H9 (cell line): ENCODE measurements at regions not wholly inside any gene's neighbourhood (a gene's known extent, or its start where the extent isn't known, plus 50 kb on each side); places are given as distances from the start of the nearest gene placed in this dataset.

ENCODE experiments used
- DNase-seq: peaks from one replicate; pipeline ENCODE4 v3.0.0-alpha.2; 2017
- H2AFZ ChIP-seq: one replicate; pipeline ENCODE4 v1.6.1; 2013; ENCODE audit warnings: mild to moderate bottlenecking, low read length, control low read depth, moderate library complexity
- H2AK5ac ChIP-seq: 2 replicates; pipeline ENCODE4 v1.6.1; 2013; ENCODE audit warnings: low read length, control low read depth, mixed read lengths; ENCODE audit not compliant: insufficient read length
- H2BK120ac ChIP-seq: one replicate; pipeline ENCODE4 v1.6.1; 2013; ENCODE audit warnings: low read depth, mild to moderate bottlenecking, low read length, control low read depth, inconsistent platforms; ENCODE audit not compliant: poor library complexity, severe bottlenecking
- H2BK12ac ChIP-seq: 2 replicates; pipeline ENCODE4 v1.6.1; 2013; ENCODE audit warnings: low read length, control low read depth, mixed read lengths, low read depth; ENCODE audit not compliant: insufficient read length
- H2BK15ac ChIP-seq: 2 replicates; pipeline ENCODE4 v1.6.1; 2013; ENCODE audit warnings: low read depth, low read length, control low read depth
- H2BK20ac ChIP-seq: one replicate; pipeline ENCODE4 v1.6.1; 2013; ENCODE audit warnings: low read depth, mild to moderate bottlenecking, low read length, control low read depth, inconsistent platforms; ENCODE audit not compliant: poor library complexity, severe bottlenecking
- H2BK5ac ChIP-seq: 2 replicates; pipeline ENCODE4 v1.6.1; 2013; ENCODE audit warnings: low read length, control low read depth, mixed read lengths; ENCODE audit not compliant: insufficient read length
- H3K14ac ChIP-seq: 2 replicates; pipeline ENCODE4 v1.6.1; 2013; ENCODE audit warnings: low read length, control low read depth; ENCODE audit not compliant: insufficient read depth
- H3K18ac ChIP-seq: 2 replicates; pipeline ENCODE4 v1.6.1; 2013; ENCODE audit warnings: low read depth, mild to moderate bottlenecking, mixed read lengths, low read length, control low read depth; ENCODE audit not compliant: insufficient read length
- H3K23ac ChIP-seq: 2 replicates; pipeline ENCODE4 v1.6.1; 2013; ENCODE audit warnings: low read length, control low read depth, mixed read lengths, low read depth; ENCODE audit not compliant: insufficient read length
- H3K23me2 ChIP-seq: 2 replicates; pipeline ENCODE4 v1.6.1; 2013; ENCODE audit warnings: low read depth, mild to moderate bottlenecking, mixed read lengths, low read length, control low read depth; ENCODE audit not compliant: insufficient read length, poor library complexity, severe bottlenecking
- H3K27ac ChIP-seq: 2 replicates; pipeline ENCODE4 v1.5.1; 2013; ENCODE audit warnings: low read length, control low read depth, mixed read lengths, low read depth; ENCODE audit not compliant: insufficient read length
- H3K27me3 ChIP-seq: 2 replicates; pipeline ENCODE4 v1.6.1; 2013; ENCODE audit warnings: low read length, control low read depth, inconsistent platforms; ENCODE audit not compliant: insufficient read depth
- H3K4ac ChIP-seq: 2 replicates; pipeline ENCODE4 v1.6.1; 2013; ENCODE audit warnings: low read depth, mild to moderate bottlenecking, control low read depth, inconsistent platforms, low read length, moderate library complexity
- H3K4me1 ChIP-seq: 2 replicates; pipeline ENCODE4 v1.6.1; 2013; ENCODE audit warnings: low read length, control low read depth, inconsistent platforms; ENCODE audit not compliant: insufficient read depth
- H3K4me2 ChIP-seq: 2 replicates; pipeline ENCODE4 v1.6.1; 2013; ENCODE audit warnings: low read length, control low read depth, mixed read lengths; ENCODE audit not compliant: insufficient read length, insufficient read depth
- H3K56ac ChIP-seq: 2 replicates; pipeline ENCODE4 v1.6.1; 2013; ENCODE audit warnings: low read depth, mild to moderate bottlenecking, mixed read lengths, low read length, control low read depth; ENCODE audit not compliant: insufficient read length
- H3K79me1 ChIP-seq: 2 replicates; pipeline ENCODE4 v1.6.1; 2013; ENCODE audit warnings: low read depth, mild to moderate bottlenecking, moderate library complexity, low read length, control low read depth, inconsistent platforms; ENCODE audit not compliant: insufficient read depth, poor library complexity, severe bottlenecking
- H3K79me2 ChIP-seq: 2 replicates; pipeline ENCODE4 v1.6.1; 2013; ENCODE audit warnings: low read length, control low read depth, inconsistent platforms; ENCODE audit not compliant: insufficient read depth
- H3K9ac ChIP-seq: 2 replicates; pipeline ENCODE4 v1.6.1; 2013; ENCODE audit warnings: low read length, control low read depth, mixed read lengths; ENCODE audit not compliant: insufficient read length; ENCODE audit errors: extremely low read depth
- H3K9me3 ChIP-seq: one replicate; pipeline ENCODE4 v1.6.1; 2013; ENCODE audit warnings: low read depth, low read length, inconsistent platforms; ENCODE audit not compliant: control insufficient read depth
- H3T11ph ChIP-seq: one replicate; pipeline ENCODE4 v1.6.1; 2013; ENCODE audit warnings: mild to moderate bottlenecking, low read length, control low read depth, inconsistent platforms
- H4K20me1 ChIP-seq: one replicate; pipeline ENCODE4 v1.6.1; 2013; ENCODE audit not compliant: control insufficient read depth, insufficient read length, insufficient read depth
- H4K5ac ChIP-seq: 2 replicates; pipeline ENCODE4 v1.6.1; 2013; ENCODE audit warnings: low read depth, mild to moderate bottlenecking, mixed read lengths, low read length, control low read depth; ENCODE audit not compliant: insufficient read length
- H4K8ac ChIP-seq: replicated peaks from 2 replicates; pipeline ENCODE4 v1.6.1; 2013; ENCODE audit warnings: low read length, control low read depth, mixed read lengths, low read depth; ENCODE audit not compliant: insufficient read length
- H4K91ac ChIP-seq: 2 replicates; pipeline ENCODE4 v1.6.1; 2013; ENCODE audit warnings: low read depth, mild to moderate bottlenecking, moderate library complexity, mixed read lengths, low read length, control low read depth; ENCODE audit not compliant: insufficient read length
- H3K27ac Mint-ChIP-seq, 3 experiments: 2 replicates in 2 of 3; 3 replicates in 1 of 3; pipeline ENCODE4 v1.8.0; 2020 to 2021; ENCODE audit warnings: mixed read lengths in 3 of 3, mild to moderate bottlenecking in 1 of 3, moderate library complexity in 1 of 3
- H3K27me3 Mint-ChIP-seq: 2 replicates; pipeline ENCODE4 v1.8.0; 2021; ENCODE audit warnings: low read depth, mild to moderate bottlenecking, moderate library complexity, mixed read lengths
- H3K36me3 Mint-ChIP-seq, 3 experiments: 2 replicates in 2 of 3; 3 replicates in 1 of 3; pipeline ENCODE4 v1.8.0; 2020 to 2021; ENCODE audit warnings: low read depth in 3 of 3, mixed read lengths in 3 of 3; ENCODE audit not compliant: insufficient read depth in 1 of 3
- H3K4me1 Mint-ChIP-seq, 2 experiments: 2 replicates each; pipeline ENCODE4 v1.8.0; 2020; ENCODE audit warnings: mixed read lengths in 2 of 2
- H3K4me3 Mint-ChIP-seq, 2 experiments: 2 replicates in 1 of 2; 3 replicates in 1 of 2; pipeline ENCODE4 v1.8.0; 2020 to 2021; ENCODE audit warnings: mild to moderate bottlenecking in 2 of 2, mixed read lengths in 2 of 2, moderate library complexity in 1 of 2
- H3K9me3 Mint-ChIP-seq, 2 experiments: 2 replicates in 1 of 2; 3 replicates in 1 of 2; pipeline ENCODE4 v1.8.0; 2020; ENCODE audit warnings: mild to moderate bottlenecking in 2 of 2, mixed read lengths in 2 of 2, moderate library complexity in 1 of 2
- WGBS: extraction: QIAGEN DNeasy Blood & Tissue Kit; methylation state at CpG from one replicate; pipeline ENCODE4 v1.1.7; 2013; ENCODE audit warnings: missing lambda C conversion rate, low lambda C conversion rate, mixed read lengths; ENCODE audit not compliant: insufficient read length; ENCODE audit errors: extremely low coverage; 5-methylcytosine and 5-hydroxymethylcytosine counted together
- TF ChIP-seq, protein P1 (sequence below): fragments of 200-600 bp; sonication (generic); conservative IDR thresholded peaks from 3 replicates; pipeline ENCODE4 v1.8.0; 2021; ENCODE audit warnings: antibody characterized with exemption, mild to moderate bottlenecking

DNA sequence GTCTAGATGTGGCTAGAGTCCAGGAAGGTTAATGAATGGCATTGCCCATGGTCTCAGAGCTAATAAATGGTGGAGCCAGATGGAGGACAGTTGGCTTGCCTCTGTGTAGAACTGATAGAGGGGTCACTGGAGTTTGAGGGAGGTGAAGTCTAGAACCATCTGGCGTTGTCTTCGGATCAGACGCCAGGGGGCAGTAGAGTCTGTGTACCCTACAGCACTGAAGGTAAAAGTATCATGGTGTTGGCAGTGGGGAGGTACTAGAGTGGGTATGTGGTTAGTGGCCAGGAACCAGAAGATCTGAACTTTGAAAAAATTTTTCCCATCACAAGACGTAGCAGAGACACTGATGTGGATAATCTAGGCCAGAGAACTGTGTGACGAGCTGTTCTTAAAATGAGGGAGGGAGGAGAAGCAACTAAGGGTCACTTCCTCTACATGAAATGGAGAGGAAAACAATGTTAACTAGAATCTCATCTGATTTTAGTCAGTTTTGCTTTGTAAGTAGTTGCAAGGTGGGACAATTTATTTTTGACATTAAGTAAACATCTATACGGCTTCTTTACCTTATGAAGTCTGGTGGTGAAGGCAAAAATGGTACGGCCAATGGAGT, 227.9 kb upstream of the PRSS58 start:
- Histone ChIP-seq H3K18ac (no peak overlapping the region), H2BK5ac (no peak overlapping the region), H2BK12ac (no peak overlapping the region), H3K79me2 (no peaks in the 10 kb centered on the region), H3T11ph (no peak overlapping the region), H3K23me2 (no peaks in the 10 kb centered on the region), H2BK20ac (no peak overlapping the region), H2AK5ac (no peak overlapping the region), H2BK15ac (no peak overlapping the region), H3K27ac (no peak overlapping the region), H3K79me1 (no peaks in the 10 kb centered on the region), H3K14ac (no peak overlapping the region), H2BK120ac (no peak overlapping the region), H2AFZ (no peak overlapping the region), H4K91ac (no peak overlapping the region), H3K9me3 (no peaks in the 10 kb centered on the region), H3K56ac (no peak overlapping the region), H3K4me1 (no peaks in the 10 kb centered on the region), H3K9ac (no peak overlapping the region), H4K5ac (no peak overlapping the region), H3K27me3 (no peaks in the 10 kb centered on the region), H3K4ac (no peak overlapping the region), H3K23ac (no peak overlapping the region), H4K8ac (no peak overlapping the region), H3K4me2 (no peak overlapping the region), H4K20me1 (no peaks in the 10 kb centered on the region)
- Mint-ChIP-seq H3K27me3 (peaks cover under 1% of the 10 kb centered on the region), H3K27ac (no peak overlapping the region), H3K36me3 (no peaks in the 10 kb centered on the region), H3K4me3 (no peak overlapping the region), H3K9me3 (no peaks in the 10 kb centered on the region; a peak in 1 of 5 replicates), H3K4me1 (peaks cover 6 to 7% of the 10 kb centered on the region in 2 experiments; a peak in 2 of 4 replicates)
- DNase-seq, result peak; percentile 49
- TF ChIP-seq, protein P1, sequence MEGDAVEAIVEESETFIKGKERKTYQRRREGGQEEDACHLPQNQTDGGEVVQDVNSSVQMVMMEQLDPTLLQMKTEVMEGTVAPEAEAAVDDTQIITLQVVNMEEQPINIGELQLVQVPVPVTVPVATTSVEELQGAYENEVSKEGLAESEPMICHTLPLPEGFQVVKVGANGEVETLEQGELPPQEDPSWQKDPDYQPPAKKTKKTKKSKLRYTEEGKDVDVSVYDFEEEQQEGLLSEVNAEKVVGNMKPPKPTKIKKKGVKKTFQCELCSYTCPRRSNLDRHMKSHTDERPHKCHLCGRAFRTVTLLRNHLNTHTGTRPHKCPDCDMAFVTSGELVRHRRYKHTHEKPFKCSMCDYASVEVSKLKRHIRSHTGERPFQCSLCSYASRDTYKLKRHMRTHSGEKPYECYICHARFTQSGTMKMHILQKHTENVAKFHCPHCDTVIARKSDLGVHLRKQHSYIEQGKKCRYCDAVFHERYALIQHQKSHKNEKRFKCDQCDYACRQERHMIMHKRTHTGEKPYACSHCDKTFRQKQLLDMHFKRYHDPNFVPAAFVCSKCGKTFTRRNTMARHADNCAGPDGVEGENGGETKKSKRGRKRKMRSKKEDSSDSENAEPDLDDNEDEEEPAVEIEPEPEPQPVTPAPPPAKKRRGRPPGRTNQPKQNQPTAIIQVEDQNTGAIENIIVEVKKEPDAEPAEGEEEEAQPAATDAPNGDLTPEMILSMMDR, result peak; percentile 81
- no CpG with 5 or more reads among the region's 7 CpGs for WGBS
